PFSK-1 (cell line): ENCODE measurements at regions not wholly inside any gene's neighbourhood (a gene's known extent, or its start where the extent isn't known, plus 50 kb on each side); places are given as distances from the start of the nearest gene placed in this dataset.

ENCODE experiments used
- FOXP2 ChIP-seq: optimal IDR thresholded peaks from 2 replicates; pipeline ENCODE3; 2011; ENCODE audit warnings: borderline replicate concordance, control low read depth, inconsistent platforms; ENCODE audit not compliant: insufficient read depth; ENCODE audit errors: extremely low read length, extremely low read depth
- POLR2AphosphoS5 ChIP-seq: IDR thresholded peaks from 2 replicates; pipeline ENCODE4 v1.6.1; 2012; ENCODE audit warnings: low read depth, mild to moderate bottlenecking, control low read depth, low read length, moderate library complexity
- SIN3A ChIP-seq: IDR thresholded peaks from 2 replicates; pipeline ENCODE4 v1.6.1; 2012; ENCODE audit warnings: mild to moderate bottlenecking, low read length, moderate library complexity, borderline replicate concordance; ENCODE audit not compliant: insufficient read depth
- TAF1 ChIP-seq: IDR thresholded peaks from 2 replicates; pipeline ENCODE4 v1.6.1; 2012; ENCODE audit warnings: low read length, control low read depth, borderline replicate concordance; ENCODE audit not compliant: insufficient read depth
- TF ChIP-seq, protein P1 (sequence below), 2 experiments: IDR thresholded peaks; 2 replicates each; pipeline versions ENCODE4 v1.6.1 to v1.8.0; 2011 to 2012; ENCODE audit warnings: low read depth in 2 of 2, low read length in 2 of 2, control low read depth in 1 of 2, inconsistent platforms in 1 of 2, mild to moderate bottlenecking in 1 of 2, moderate library complexity in 1 of 2; ENCODE audit not compliant: insufficient read depth in 1 of 2

- TF ChIP-seq TAF1: no peak
- no peak for TF ChIP-seq POLR2AphosphoS5
- TF ChIP-seq SIN3A: no peak
- TF ChIP-seq, protein P1, sequence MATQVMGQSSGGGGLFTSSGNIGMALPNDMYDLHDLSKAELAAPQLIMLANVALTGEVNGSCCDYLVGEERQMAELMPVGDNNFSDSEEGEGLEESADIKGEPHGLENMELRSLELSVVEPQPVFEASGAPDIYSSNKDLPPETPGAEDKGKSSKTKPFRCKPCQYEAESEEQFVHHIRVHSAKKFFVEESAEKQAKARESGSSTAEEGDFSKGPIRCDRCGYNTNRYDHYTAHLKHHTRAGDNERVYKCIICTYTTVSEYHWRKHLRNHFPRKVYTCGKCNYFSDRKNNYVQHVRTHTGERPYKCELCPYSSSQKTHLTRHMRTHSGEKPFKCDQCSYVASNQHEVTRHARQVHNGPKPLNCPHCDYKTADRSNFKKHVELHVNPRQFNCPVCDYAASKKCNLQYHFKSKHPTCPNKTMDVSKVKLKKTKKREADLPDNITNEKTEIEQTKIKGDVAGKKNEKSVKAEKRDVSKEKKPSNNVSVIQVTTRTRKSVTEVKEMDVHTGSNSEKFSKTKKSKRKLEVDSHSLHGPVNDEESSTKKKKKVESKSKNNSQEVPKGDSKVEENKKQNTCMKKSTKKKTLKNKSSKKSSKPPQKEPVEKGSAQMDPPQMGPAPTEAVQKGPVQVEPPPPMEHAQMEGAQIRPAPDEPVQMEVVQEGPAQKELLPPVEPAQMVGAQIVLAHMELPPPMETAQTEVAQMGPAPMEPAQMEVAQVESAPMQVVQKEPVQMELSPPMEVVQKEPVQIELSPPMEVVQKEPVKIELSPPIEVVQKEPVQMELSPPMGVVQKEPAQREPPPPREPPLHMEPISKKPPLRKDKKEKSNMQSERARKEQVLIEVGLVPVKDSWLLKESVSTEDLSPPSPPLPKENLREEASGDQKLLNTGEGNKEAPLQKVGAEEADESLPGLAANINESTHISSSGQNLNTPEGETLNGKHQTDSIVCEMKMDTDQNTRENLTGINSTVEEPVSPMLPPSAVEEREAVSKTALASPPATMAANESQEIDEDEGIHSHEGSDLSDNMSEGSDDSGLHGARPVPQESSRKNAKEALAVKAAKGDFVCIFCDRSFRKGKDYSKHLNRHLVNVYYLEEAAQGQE (IDR thresholded peaks at IDR 0.05; ENCODE audit: insufficient read depth in 1 of 2, low read depth in 2 of 2, low read length in 2 of 2): no peak
- TF ChIP-seq FOXP2: no peak
These were observed 385.9 kb upstream of the MAD2L1 start for GRCh38 chr4:120452536-120452935.

- TF ChIP-seq SIN3A: no peak
- no peak for TF ChIP-seq POLR2AphosphoS5
- TF ChIP-seq, protein P1 (IDR thresholded peaks at IDR 0.05; ENCODE audit: insufficient read depth in 1 of 2, low read depth in 2 of 2, low read length in 2 of 2): no peak
- TF ChIP-seq FOXP2: no peak
- no peak for TF ChIP-seq TAF1
These were observed 385.4 kb upstream of the MAD2L1 start for GRCh38 chr4:120452001-120452400.

DNA sequence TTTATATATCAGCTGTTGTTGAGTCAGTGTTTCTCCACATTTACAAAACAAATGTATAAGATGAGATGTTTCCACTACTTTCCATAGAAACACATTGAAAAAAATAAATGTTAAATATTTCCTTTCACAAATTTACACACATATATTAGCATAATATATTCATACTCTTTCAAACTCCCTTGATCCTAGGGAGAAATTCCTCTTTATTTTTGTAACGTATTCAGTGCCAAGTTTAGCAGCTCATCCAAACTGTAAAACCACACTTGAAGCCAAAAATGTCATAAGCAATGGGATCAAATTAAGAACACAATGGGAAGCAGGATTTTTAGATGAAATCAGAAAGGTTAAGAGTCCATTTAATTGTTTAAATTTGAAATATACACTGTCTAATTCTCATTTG, 381.1 kb upstream of the MAD2L1 start:
- TF ChIP-seq SIN3A (no peak), TAF1 (no peak), FOXP2 (no peak), POLR2AphosphoS5 (no peak)
- TF ChIP-seq, protein P1 (IDR thresholded peaks at IDR 0.05; ENCODE audit: insufficient read depth in 1 of 2, low read depth in 2 of 2, low read length in 2 of 2): no peak

DNA sequence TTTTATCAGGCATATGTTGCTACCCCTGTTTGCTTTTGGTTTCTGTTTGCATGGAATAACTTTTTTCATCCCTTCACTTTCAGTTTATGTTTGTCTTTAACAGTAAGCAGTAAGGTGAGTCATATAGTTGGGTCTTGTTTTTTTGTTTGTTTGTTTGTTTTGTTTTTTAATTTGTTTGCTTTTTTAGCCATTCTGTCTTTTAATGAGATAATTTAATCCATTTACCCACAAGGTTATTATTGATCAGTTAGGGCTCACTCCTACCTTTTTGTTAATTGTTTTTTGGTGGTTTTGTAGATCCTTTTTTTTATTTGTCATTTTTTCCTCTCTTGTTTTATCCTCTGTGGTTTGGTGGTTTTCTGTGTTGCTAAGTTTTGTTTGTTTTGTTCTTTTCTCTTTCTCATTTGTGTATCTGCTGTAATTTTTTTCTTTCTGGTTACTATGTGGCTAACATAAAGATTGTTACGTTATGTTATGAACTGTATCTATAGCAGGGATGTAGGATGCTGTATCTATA, 379.5 kb upstream of the MAD2L1 start:
- TF ChIP-seq POLR2AphosphoS5: no peak
- TF ChIP-seq SIN3A: no peak
- TF ChIP-seq FOXP2: no peak
- no peak for TF ChIP-seq TAF1
- TF ChIP-seq, protein P1 (IDR thresholded peaks at IDR 0.05; ENCODE audit: insufficient read depth in 1 of 2, low read depth in 2 of 2, low read length in 2 of 2): no peak

- TF ChIP-seq FOXP2 (no peak), SIN3A (no peak), POLR2AphosphoS5 (no peak), TAF1 (no peak)
- TF ChIP-seq, protein P1 (IDR thresholded peaks at IDR 0.05; ENCODE audit: insufficient read depth in 1 of 2, low read depth in 2 of 2, low read length in 2 of 2): no peak
These were observed 378.5 kb upstream of the MAD2L1 start for GRCh38 chr4:120445186-120445585.
